Upper lobe of left lung (tissue), 4 donors: ENCODE measurements at regions not wholly inside any gene's neighbourhood (a gene's known extent, or its start where the extent isn't known, plus 50 kb on each side); places are given as distances from the start of the nearest gene placed in this dataset.

ENCODE experiments used
- EP300 ChIP-seq, 4 donors: sonication (generic); formaldehyde crosslinking; IDR thresholded peaks; one replicate each; pipeline ENCODE4 v1.5.1; 2017; ENCODE audit warnings: antibody characterized with exemption in 4 of 4, control low read depth in 2 of 4
- POLR2A ChIP-seq, 4 donors: fragments of 450-650 bp; IDR thresholded peaks; one replicate each; pipeline ENCODE4 v1.5.1; 2016 to 2017; ENCODE audit warnings: antibody characterized with exemption in 4 of 4, mild to moderate bottlenecking in 2 of 4
- POLR2AphosphoS5 ChIP-seq, 2 donors: sonication (generic); formaldehyde crosslinking; IDR thresholded peaks; one replicate each; pipeline ENCODE4 v1.5.1; 2017; ENCODE audit warnings: antibody characterized with exemption in 2 of 2
- TF ChIP-seq, protein P1 (sequence below), 6 experiments: fragments of 450-650 bp in 4 of 6; fragments of 200-600 bp in 2 of 6; sonication (generic) in 2 of 6; IDR thresholded peaks; one replicate each; pipeline ENCODE4 v1.5.1; 2016 to 2019; ENCODE audit warnings: antibody characterized with exemption in 6 of 6

GRCh38 chr7:95675016-95675415 lies 78.7 kb upstream of the PDK4 start:
- TF ChIP-seq, protein P1, sequence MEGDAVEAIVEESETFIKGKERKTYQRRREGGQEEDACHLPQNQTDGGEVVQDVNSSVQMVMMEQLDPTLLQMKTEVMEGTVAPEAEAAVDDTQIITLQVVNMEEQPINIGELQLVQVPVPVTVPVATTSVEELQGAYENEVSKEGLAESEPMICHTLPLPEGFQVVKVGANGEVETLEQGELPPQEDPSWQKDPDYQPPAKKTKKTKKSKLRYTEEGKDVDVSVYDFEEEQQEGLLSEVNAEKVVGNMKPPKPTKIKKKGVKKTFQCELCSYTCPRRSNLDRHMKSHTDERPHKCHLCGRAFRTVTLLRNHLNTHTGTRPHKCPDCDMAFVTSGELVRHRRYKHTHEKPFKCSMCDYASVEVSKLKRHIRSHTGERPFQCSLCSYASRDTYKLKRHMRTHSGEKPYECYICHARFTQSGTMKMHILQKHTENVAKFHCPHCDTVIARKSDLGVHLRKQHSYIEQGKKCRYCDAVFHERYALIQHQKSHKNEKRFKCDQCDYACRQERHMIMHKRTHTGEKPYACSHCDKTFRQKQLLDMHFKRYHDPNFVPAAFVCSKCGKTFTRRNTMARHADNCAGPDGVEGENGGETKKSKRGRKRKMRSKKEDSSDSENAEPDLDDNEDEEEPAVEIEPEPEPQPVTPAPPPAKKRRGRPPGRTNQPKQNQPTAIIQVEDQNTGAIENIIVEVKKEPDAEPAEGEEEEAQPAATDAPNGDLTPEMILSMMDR (IDR thresholded peaks at IDR 0.05): no peak
- TF ChIP-seq POLR2AphosphoS5 (IDR thresholded peaks at IDR 0.05) (no peak), POLR2A (IDR thresholded peaks at IDR 0.05) (no peak), EP300 (IDR thresholded peaks at IDR 0.05) (no peak)
